Superior temporal gyrus (tissue), 1 donor: ENCODE measurements at regions not wholly inside any gene's neighbourhood (a gene's known extent, or its start where the extent isn't known, plus 50 kb on each side); places are given as distances from the start of the nearest gene placed in this dataset.
A peak's percentile ranks its signal among the peaks of the same experiment; 100 is the strongest.

Experiments
- DNase-seq: peaks from one replicate; pipeline ENCODE4 v3.0.0-alpha.2; 2016; ENCODE audit errors: extremely low spot score

- no peak for DNase-seq
Observed at GRCh38 chr12:107978201-107978600, 150.9 kb upstream of the WSCD2 start.

DNA sequence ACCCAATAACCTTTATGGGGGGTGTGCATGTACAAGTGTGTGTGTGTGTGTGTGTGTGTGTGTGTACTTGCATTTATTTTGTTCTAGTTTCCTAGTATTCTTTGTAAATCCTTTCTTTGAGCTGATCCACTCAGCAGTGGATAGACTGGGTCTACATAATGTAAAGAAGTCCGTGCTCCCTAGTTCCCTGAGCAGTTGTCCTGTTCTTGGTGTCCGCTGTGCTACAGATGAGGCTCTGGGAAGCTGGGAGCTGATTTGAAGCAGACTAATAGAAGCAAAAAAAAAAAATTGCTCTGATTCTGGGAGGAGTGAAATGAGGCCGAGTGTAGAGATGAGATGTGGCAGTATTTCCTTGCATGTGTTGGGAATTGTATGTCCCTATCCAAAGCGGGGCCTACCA lies 150.4 kb upstream of the WSCD2 start:
- DNase-seq: no peak

DNA sequence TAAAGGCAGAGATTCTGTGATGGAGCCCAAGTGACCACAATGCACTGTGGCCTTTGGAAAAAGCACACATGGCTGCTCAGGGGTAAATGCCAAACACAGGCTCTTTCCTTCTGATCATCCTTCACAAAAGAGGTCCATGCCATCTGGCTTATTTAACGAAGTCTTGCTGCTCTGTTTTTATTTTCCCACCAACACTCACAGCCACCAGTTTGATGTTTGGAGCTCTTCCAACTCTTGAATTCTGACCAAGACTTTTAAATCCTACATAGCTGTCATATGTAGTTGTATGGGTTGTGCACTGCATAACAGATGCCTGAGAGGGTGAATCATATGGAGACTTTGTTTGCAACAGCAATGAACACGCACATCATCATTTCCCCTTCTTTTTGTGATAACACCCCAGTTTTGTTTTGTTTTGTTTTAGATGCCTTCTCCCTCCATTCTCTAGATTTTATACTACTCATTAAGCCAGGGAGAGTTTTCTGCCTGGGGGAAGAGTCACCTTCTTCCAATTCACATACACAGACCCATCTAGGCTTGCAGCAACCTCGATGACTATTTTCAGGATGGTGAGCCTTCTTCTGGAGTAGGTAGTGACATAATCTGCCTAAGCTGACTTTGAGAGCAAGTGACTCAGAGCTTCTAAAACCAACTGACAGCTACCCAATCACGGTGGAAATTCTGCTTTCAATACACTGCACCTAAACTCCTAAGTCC lies 145.2 kb upstream of the WSCD2 start:
- peak; percentile 23 for DNase-seq

- DNase-seq: no peak
Observed at GRCh38 chr12:107984973-107985372, 144.1 kb upstream of the WSCD2 start.

- no peak for DNase-seq
Observed at GRCh38 chr12:107986183-107986582, 142.9 kb upstream of the WSCD2 start.

DNA sequence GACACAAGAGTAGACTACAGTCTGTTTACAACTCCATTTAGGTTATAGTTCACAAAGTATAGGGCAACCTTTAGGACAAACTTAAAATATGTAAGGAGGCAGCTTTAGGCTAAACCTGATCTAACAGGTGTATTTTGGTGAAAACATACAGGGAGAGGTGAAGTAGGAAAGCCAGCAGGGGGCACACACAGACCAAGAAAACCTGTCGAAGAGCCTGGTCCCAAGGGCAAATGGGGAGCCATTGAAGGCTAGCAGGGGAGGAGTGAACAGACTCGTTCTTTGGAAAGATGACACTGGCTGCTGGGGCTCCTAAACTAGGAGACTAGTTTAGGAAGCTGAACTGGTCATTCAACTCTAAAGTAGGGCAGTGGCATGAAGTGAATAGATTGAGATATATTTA lies 138.8 kb upstream of the WSCD2 start:
- peak; percentile 39 for DNase-seq

- DNase-seq: no peak
Observed at GRCh38 chr12:107992029-107992428, 137.1 kb upstream of the WSCD2 start.

DNA sequence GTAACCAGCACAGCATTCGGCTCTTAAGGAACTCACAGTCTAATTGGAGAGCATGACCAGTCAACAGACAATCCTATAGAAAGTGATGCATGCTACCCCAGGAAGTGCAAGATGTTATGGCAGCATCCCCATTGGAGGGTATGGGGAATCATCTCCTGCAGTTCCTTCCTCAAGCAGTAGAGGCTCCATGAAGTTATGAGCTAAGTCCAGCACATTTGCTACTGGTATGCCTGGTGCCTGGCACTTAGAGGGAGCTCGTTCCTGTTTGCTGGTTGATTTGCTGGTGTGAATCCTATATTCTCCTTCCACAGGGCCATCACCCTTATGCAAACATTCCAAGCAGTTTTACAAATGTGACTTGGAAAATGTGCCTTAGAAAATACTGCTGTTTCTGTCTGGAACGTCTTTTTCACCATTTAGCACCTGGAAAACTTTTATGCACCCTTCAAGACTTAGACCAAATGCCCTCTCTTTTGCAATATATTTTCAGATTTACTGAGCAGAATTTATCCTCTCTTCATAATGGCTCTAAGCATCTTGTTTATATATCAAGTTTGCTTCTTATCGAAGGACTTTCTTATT lies 136.1 kb upstream of the WSCD2 start:
- no peak for DNase-seq

- no peak for DNase-seq
Observed at GRCh38 chr12:107998863-107999262, 130.2 kb upstream of the WSCD2 start.

GRCh38 chr12:108000111-108000510 lies 129.0 kb upstream of the WSCD2 start:
- no peak for DNase-seq

DNA sequence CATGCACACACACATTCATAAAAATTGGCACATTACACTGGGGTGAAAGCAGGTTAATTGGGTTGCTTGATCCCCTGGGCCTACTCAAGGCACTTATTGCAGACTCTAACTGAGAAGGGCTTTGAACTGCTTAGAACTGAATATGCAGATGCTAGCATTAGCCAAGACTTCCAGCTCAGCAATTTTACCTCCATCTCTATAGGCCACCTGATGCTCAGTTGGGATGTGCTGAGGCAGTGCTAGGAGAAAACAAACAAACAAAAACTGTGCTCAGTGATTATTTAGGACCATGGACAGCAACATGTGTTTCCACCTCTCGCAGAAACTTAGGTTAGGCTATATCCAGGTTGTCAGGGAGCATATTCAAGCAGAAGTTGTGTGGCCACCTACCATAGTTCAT lies 124.8 kb upstream of the WSCD2 start:
- DNase-seq: no peak

- DNase-seq: no peak
Observed at GRCh38 chr12:108008163-108008905, 120.8 kb upstream of the WSCD2 start.

DNA sequence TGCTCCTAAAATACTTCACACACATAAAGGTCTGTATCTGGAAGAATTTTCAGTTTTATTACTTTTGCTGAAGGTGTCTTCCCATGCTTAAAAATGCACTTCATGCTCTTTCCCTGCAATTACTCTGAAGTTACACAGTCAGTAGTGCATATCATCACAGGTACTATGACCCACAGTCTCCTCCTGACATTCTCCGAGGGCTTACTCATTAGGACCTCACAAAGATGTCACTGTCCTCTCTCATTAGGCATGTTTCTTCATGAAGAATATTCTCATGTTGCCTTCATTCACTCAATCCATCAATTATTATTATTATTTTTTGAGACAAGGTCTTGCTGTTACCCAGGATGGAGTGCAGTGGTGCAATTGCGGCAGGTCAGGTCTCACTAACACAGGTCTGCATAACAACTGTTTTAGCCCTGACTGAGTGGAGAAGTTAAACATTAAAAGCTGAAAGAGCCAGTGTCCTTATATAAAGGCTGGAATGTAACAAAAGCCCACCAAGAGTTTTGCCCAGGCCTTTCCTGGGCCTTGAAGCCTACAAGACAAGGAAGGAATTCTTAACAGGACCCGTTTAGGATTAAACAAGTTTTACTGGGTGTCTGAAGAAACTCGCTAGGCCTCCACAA lies 119.5 kb upstream of the WSCD2 start:
- no peak for DNase-seq

DNA sequence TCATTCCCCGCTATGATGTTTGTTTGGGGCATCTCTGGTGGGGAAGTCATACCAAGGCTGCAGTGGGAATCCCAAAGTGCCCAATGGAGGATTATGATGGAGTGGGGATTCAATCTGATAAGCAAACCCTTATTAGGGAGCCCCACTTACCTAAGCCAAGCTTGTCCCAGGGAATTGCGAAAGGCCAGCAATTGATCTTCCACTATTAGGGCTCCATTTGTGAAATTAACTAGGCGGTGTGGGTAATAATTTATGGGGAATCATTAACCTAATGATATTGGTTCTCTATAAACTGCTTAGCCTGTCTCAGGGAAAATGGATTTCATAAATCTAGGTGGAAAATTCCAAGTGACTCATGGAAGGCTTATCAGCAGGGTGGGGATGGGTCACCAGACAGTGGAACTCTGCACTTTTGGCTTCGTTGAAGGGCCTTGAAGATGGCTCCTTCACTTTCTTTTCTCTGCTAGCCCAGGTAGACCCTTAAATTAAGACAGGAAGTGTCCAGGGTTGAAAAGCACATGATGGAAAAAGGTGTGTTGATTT lies 113.0 kb upstream of the WSCD2 start:
- DNase-seq: no peak

DNA sequence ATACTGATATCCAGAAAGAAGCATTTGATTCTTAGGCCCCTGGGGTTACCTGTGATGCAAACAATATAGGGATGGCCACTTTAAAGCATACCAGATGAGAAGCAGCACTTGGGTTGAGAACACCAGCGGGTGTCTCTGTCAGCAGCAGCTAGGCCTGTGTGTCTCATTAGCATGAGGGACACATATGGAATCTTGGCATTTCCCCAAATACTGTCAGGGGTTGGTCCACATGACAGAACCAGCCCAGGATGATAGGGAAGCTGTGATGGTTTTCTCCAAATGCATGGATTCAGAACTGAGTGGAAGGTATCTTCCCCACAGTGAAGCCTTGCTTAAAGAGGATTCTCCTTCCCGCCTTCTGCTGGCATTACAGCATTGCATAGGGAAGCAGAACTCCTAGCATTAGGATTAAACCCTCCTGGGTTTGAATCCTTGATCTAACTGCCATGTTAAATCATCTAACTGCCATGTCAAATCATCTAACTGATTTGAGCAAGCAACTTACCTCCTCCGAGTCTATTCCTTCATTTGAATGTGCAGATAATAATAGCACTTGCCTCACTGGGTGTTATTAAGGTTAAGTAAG lies 111.5 kb upstream of the WSCD2 start:
- peak; percentile 12 for DNase-seq

GRCh38 chr12:108019862-108020261 lies 109.2 kb upstream of the WSCD2 start:
- no peak for DNase-seq

DNA sequence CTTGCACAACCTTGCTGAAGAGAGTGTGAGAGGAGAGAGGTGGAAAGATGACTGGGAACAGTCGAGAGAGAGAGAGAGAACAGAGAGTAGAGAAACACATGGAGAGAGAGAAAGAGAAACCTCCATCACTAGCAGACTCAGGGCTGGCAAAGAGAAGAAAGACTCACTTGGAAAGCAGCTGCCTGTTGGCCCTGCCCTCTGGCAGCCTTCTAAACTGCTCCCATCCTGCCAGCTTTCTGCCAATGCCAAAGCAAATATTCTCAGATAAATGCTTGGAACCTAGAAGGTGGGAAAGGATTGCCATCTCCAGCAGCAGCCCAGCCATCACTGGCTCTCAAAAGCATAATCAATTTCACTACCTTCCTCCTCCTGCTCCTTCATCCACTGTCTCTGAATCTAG lies 107.9 kb upstream of the WSCD2 start:
- DNase-seq: no peak

- DNase-seq: no peak
Observed at GRCh38 chr12:108021949-108022522, 107.1 kb upstream of the WSCD2 start.

- DNase-seq: no peak
Observed at GRCh38 chr12:108029051-108029835, 99.8 kb upstream of the WSCD2 start.

DNA sequence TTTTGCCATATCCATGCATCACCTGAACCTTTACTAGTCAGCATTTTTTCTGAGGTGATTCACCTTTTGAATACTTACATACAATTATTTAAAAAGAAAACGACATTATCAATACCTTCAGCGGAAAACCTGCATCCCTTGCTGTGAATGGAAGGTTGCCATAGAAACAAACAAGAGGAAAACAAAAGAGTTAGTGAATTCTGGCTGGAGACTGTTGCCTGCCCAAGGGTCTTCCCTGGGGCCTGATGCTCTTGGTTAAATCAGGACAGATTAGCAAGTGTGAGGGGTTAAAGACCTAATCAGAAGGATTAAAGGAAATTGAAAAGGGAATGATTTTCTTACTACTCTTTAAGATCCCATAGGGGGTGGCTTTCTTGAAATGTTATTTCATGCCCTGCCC lies 96.0 kb upstream of the WSCD2 start:
- no peak for DNase-seq

DNA sequence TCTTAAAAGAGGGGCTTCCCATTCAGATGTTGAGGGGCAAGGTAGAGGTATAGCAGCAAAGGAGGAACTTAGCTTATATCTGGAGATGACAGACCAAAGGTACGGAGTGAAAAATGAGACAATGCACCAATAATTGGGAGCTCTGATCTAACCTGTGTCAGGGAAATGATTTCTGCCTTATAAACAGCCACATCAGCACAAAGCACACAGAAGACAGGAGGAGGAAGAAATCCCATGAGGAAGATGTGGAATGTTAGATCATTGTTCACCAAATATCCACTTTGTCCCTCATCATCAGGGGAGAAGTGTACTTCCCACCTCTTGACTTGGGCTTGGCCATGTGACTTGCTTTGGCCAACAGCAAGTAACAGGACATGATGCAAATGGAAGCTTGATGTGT lies 93.7 kb upstream of the WSCD2 start:
- no peak for DNase-seq
